ENCODE measurements at regions not wholly inside any gene's neighbourhood (a gene's known extent, or its start where the extent isn't known, plus 50 kb on each side); places are given as distances from the start of the nearest gene placed in this dataset.
"Not testable (repeated sequence)": the region's sequence is repeated elsewhere in the genome, so short reads cannot be mapped to it uniquely, and the experiment has no call there.

- no peak for TF ChIP-seq CTCF (IDR thresholded peaks at IDR 0.05)
- ChIA-PET CTCF (no interaction called here), POLR2A (no interaction called here)
- ATAC-seq (ENCODE audit: low read depth) (no peak), DNase-seq (no peak)
- intact Hi-C loops (cut with micrococcal nuclease), result no loop called here
- Mint-ChIP-seq H3K36me3 (ENCODE audit: low read depth) (no peaks in the 10 kb centered on the region), H3K27me3 (no peaks in the 10 kb centered on the region), H3K4me3 (no peak overlapping the region), H3K4me1 (no peaks in the 10 kb centered on the region), H3K27ac (no peak overlapping the region), H3K9me3 (no peaks in the 10 kb centered on the region)
Measured at GRCh38 chr5:3155717-3156116, 404.2 kb upstream of the IRX2 start.

GRCh38 chr5:3155046-3155445 lies 403.6 kb upstream of the IRX2 start:
- no peak for TF ChIP-seq CTCF (IDR thresholded peaks at IDR 0.05)
- ChIA-PET CTCF (no interaction called here), POLR2A (no interaction called here)
- DNase-seq (no peak), ATAC-seq (ENCODE audit: low read depth) (no peak)
- H3K9me3 Mint-ChIP-seq, result peaks cover 3% of the 10 kb centered on the region
- no peaks in the 10 kb centered on the region for H3K4me1 Mint-ChIP-seq
- intact Hi-C loops (cut with micrococcal nuclease), result no loop called here
- no peaks in the 10 kb centered on the region for H3K36me3 Mint-ChIP-seq (ENCODE audit: low read depth)
- no peak overlapping the region for H3K4me3 Mint-ChIP-seq
- H3K27ac Mint-ChIP-seq, result no peak overlapping the region
- no peaks in the 10 kb centered on the region for H3K27me3 Mint-ChIP-seq

- POLR2A ChIA-PET, result no interaction called here
- no peak for TF ChIP-seq CTCF (IDR thresholded peaks at IDR 0.05)
Measured at GRCh38 chr5:3153906-3154305, 402.4 kb upstream of the IRX2 start.

GRCh38 chr5:3153226-3153858 lies 401.9 kb upstream of the IRX2 start:
- H3K36me3 Mint-ChIP-seq (ENCODE audit: low read depth), result no peaks in the 10 kb centered on the region
- ATAC-seq (ENCODE audit: low read depth), result no peak
- H3K9me3 Mint-ChIP-seq, result peaks cover 3% of the 10 kb centered on the region
- H3K4me3 Mint-ChIP-seq, result no peak overlapping the region
- no peak for DNase-seq
- no peak overlapping the region for H3K27ac Mint-ChIP-seq
- no peak for TF ChIP-seq CTCF (IDR thresholded peaks at IDR 0.05)
- intact Hi-C loops (cut with micrococcal nuclease), result no loop called here
- POLR2A ChIA-PET, result no interaction called here
- no peaks in the 10 kb centered on the region for H3K27me3 Mint-ChIP-seq
- no peaks in the 10 kb centered on the region for H3K4me1 Mint-ChIP-seq
- CTCF ChIA-PET, result no interaction called here

More at GRCh38 chr5:3153906-3154305, 402.4 kb upstream of the IRX2 start:
- H3K27me3 Mint-ChIP-seq, result no peaks in the 10 kb centered on the region
- H3K27ac Mint-ChIP-seq, result no peak overlapping the region
- intact Hi-C loops (cut with micrococcal nuclease), result no loop called here
- peaks cover 3% of the 10 kb centered on the region for H3K9me3 Mint-ChIP-seq
- CTCF ChIA-PET, result no interaction called here
- no peak for DNase-seq
- ATAC-seq (ENCODE audit: low read depth), result no peak
- H3K4me3 Mint-ChIP-seq, result no peak overlapping the region
- no peaks in the 10 kb centered on the region for H3K4me1 Mint-ChIP-seq
- H3K36me3 Mint-ChIP-seq (ENCODE audit: low read depth), result no peaks in the 10 kb centered on the region

GRCh38 chr5:3149899-3150298 lies 398.4 kb upstream of the IRX2 start:
- CTCF ChIA-PET, result no interaction called here
- no peak overlapping the region for H3K27ac Mint-ChIP-seq
- TF ChIP-seq CTCF (IDR thresholded peaks at IDR 0.05), result no peak
- DNase-seq, result no peak
- H3K4me1 Mint-ChIP-seq, result no peaks in the 10 kb centered on the region
- no peak for ATAC-seq (ENCODE audit: low read depth)
- no peaks in the 10 kb centered on the region for H3K36me3 Mint-ChIP-seq (ENCODE audit: low read depth)
- no peak overlapping the region for H3K4me3 Mint-ChIP-seq
- POLR2A ChIA-PET, result no interaction called here
- no peaks in the 10 kb centered on the region for H3K27me3 Mint-ChIP-seq
- intact Hi-C loops (cut with micrococcal nuclease), result no loop called here
- peaks cover 3% of the 10 kb centered on the region for H3K9me3 Mint-ChIP-seq

GRCh38 chr5:3147405-3147804 lies 395.9 kb upstream of the IRX2 start:
- H3K27me3 Mint-ChIP-seq; H3K4me1 Mint-ChIP-seq; POLR2A ChIA-PET; intact Hi-C loops (cut with micrococcal nuclease); CTCF ChIA-PET; H3K9me3 Mint-ChIP-seq; ATAC-seq (ENCODE audit: low read depth); DNase-seq; H3K27ac Mint-ChIP-seq; H3K36me3 Mint-ChIP-seq (ENCODE audit: low read depth); H3K4me3 Mint-ChIP-seq: not testable (repeated sequence)

Data from activated B cell treated with CpG ODN at 0.5 μM for 24 hours (primary cell).